GM18907 (cell line): ENCODE measurements at regions not wholly inside any gene's neighbourhood (a gene's known extent, or its start where the extent isn't known, plus 50 kb on each side); places are given as distances from the start of the nearest gene placed in this dataset.

Source experiments
- ATAC-seq: cut with Tn5 transposase; IDR thresholded peaks from one replicate; pipeline ENCODE4 v1.9.1; 2021; ENCODE audit warnings: mild to moderate bottlenecking, moderate library complexity; ENCODE audit not compliant: unreplicated experiment

DNA sequence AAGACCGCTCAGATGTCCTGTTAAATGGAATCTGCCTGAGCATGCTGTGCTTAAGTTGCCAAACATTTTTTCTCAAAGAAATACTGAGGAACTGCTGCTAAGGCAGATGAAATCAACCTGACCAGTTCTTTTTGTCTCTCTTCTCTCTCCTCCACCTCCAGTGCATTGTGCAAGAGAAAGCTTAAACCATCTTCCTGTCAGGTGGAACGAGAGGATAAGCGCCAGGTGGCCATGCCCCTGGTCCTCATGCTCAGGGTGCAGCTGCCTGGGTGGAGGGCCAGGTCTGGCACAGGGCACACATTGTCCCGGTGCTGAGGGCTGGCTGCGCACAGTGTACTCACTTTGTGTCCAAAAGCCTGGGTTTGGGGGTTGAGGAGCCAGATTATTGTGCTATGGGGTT, 176.2 kb upstream of the TP63 start:
- no peak for ATAC-seq

DNA sequence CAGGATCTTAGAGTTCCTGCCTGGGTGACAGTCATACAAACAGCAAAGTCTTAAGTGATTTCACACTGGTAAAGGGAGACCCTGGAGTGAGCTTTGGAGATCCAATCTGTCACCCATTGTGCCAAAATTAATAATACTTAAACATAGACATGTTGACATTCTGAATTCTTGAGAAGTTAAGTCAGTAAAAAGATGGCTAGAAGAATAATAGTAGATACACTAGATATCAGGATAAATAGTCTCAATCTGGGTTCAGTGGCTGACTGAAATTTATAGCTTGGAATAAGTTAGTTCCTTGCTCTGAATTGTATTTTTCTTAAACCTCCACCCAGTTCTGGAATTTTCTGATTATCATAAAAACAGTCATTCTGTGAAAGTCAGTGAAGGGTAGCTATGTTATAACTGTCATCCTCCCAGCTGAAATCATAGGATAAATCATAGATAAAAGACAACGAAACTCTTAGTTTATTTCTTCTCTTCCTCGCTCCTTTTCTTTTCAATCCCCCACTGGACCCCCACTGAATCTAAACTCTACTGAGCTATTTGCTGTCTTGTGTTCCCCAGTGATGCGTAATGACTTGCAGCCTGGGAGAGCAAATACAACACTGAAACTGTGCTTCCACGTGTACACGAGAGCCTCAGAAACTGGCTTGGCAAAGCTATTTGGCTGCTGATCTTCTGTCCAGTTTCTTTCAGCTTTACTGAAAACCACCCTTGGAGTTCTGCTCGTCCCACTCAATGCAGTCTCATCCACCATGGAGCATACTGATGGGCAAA, 175.4 kb upstream of the TP63 start:
- no peak for ATAC-seq

DNA sequence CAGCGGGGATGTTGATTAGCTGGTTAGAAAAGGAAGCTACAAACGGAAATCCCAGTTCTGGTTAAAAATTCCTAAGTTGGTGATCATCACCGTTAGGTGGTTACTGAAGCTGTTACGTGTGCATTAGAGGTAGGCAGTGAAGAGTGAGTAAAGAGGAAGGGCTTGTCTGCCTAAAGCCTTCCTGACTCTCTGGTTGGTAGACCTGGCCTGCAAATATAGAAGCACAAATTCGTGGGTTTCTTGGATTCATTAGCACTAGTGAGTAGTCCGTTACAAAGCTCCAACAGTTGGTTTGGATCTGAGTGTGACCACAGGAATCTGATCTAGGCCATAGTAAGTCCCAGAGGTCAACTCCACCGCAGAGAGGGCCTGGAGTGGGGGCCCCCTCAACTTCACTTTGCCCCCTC, 174.0 kb upstream of the TP63 start:
- ATAC-seq: no peak

DNA sequence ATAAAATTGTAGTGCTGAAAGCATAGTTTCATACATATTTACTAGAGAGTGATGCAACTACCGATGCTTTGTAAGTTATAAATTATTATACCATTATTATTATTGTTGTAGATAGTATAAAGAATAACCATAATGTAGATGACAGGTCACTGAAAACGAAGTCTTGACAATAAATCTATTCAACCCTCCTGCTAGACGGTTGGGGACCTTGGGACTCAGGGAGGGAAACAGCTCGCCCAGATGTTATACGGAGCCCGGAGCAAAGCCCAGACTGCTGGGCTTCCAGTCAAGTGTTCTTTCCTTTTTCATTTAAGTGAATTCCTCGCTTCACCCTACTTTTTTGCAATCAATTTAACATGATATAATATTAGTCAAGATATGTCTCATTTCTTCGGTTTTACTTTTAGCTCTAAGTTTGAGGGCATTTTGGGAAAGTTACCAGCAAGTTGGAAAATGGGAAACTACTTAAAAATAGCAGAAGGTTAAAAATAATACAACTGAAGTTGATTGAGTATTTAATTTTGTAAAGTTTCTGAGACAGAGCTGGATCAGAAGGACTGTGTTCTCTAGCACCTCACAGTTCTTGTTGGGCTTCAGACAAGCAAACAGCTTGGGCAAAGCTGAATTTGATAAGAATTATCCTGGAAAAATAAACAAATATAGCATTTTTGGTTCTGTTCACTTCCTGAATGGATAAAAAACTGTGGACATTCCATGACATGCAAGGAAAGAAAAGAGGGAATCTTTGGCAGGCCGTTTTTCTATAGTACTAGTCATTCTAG, 173.4 kb upstream of the TP63 start:
- no peak for ATAC-seq

DNA sequence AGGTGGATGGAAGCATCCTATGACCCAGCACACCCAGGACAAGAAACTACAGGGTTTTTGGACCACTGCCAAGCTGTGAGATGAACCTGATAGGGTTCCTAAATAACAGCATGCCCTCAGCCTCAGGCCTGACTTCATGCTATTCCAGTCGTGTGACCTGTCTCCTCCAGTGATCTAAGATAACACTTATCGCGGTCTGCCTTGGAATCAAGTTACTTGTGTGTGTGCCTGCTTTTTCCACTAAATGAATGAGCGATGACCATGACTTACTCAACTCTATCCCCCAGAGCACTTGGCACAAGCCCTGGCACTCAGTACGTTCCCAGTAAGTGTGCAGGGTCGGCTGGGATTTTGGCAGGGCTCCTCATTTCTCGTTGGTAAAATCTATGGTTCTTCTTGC, 172.7 kb upstream of the TP63 start:
- no peak for ATAC-seq

DNA sequence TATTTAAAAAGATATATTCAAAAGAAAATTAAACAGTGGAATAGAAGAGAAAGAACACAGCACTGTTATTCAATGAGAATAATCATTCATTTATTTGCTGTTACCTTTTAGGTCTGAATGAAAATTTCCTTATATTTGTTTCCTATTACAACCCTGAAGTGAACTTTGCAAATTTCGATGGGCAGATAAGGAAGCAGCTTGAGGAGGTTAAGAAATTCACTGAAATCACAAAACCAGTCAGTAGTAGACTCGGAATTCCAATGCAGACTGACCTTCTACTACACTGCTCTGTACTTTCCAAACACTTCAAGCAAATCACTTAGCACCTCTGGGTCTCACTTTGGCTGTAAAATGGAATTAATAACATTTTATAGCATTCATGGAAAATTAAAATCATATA, 172.0 kb upstream of the TP63 start:
- no peak for ATAC-seq

DNA sequence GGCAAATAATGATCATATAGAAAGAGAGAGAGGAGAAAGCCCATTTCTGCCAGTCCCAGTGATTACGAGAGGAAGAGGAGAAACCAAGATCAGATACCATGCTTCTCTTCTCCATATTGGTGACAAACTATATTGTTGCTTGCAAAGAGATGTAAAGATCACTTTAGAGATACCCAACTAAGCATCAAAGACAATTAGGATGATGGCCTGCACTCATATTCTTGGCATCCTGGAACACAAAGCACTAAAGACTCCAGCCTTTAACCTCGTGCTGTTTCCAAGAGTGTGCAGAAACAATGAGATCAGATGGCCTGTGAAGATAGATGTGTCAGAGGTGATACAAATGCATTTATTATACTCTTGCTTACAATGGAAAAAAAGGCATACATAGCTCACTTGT, 170.7 kb upstream of the TP63 start:
- no peak for ATAC-seq

DNA sequence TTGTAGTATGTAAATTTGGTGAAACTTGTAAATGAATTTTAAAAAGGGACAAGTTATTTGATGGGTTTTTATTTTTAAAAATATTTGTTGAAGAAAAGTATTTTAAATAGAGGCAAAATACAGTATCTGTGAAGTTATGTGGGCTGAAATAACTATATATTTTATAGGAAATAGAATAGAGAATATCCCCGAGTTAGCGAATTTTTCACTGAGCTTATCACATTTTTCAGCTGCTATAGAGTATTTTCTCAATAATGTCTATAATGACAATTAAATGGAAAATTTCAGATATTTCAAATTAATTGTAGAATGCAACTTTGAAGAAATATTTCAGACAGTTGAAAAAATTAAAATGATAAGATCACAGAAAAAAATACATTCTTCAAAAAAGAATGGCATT, 166.4 kb upstream of the TP63 start:
- no peak for ATAC-seq

DNA sequence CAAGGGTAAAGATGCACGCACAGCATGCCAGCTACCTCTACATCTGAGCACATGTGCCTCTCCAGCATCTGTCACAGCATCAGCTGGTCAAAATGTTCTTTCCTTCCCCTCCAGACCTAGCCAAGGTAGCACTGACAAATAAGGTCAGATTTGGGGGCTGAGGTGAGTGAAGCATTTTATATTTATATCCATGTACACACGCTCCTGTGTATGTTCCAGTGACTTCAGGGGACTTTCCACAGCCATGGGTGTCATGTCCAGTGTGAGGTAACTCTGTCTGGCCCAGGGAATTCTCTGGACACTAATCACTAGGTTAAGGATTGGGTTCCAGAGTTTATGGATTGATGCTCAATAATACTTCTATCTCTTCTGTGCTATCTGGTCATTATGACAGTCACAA, 165.2 kb upstream of the TP63 start:
- ATAC-seq: no peak

DNA sequence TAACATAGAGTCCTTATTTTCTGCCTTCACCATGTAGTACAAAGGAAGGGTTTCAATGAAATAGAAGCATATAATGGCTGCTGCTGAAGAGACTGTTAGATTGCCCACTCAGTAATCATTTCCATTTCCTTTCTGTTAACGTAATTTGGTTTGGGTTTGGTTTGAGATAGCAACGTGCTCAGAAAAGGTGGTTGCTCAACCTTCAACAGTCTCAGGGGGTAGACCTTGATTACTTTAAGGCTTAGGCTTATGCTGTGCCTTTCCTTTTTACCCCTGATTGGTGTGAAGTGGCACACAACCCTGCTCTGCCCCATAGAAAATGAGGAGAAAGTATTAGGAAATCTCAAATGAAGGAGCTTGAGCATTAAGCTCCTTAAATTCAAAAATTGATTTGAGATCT, 163.7 kb upstream of the TP63 start:
- no peak for ATAC-seq

DNA sequence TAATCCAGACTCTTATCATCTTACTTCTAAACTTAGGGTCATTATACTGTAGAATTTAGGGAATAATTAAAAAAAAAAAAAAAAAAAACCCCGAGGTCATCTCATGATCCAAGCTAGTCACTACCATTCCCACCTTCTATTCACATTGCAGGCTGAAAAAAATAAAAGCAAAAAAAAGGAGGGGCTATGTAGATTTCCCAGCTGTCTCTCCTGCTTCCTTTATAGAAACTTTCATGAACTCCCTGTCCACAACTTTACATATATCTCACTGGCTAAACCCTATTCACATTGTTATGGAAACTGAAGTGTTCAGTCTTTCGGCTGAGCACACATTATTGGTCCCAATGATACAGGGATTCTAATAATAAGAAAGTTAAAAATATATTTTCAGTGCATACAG, 156.2 kb upstream of the TP63 start:
- no peak for ATAC-seq

DNA sequence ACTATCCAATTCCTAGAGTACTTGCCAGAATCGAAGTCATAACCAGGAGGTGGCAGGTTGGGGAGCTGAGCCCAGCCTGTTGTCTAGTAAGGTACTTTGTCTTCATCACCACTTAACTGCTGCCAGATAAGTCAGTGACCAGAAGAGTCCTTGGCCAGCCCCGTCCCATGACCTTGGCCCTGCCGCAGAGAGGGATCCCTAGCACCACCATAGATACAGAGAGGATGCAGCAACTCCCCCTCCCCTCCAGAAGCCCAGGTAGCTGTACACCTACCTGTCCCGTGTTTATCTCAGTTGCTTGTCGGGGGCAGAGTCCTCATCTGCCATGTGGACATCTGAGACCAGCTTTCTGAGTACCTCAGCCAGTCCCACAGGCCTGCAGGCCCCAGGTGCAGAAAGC, 153.6 kb upstream of the TP63 start:
- no peak for ATAC-seq

DNA sequence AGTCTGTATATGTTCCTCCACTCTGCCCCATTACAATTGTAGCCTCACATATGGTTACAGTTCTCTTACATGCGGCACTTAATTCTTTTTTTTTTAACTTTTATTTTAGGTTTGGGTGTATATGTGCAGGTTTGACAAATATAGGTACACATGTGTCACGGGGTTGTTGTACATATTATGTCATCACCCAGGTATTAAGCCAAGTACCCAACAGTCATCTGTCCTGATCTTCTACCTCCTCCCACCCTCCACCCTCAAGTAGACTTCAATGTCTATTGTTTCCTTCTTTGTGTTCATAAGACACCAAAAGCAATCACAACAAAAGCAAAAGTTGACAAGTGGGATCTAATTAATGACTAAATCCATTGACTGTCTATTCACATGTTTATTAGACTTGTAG, 144.6 kb upstream of the TP63 start:
- ATAC-seq: no peak

DNA sequence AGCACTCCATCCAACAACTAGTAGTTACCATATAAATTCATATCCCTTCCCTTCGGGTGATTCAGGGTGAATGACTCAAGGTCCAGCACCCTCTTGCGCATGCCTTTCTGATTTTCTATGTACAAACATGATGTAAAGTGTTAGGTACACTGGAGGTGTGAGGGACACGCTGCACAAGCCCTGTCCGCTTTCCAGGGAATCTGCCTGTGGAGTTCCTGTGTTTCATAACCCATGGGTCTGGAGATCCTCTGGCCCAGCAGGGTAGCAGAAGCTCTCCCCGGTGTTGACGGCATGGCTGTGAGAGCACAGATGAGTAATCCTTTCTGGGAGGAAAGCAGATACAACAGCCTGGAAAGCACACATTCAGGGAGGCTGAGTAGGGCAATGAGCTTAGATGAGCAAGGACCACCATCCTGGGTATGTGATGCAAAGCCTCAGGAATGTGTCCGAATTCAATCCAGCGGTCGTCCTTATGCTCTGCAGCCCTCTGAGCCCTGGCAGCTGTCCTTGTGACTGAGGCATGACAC, 142.9 kb upstream of the TP63 start:
- no peak for ATAC-seq

DNA sequence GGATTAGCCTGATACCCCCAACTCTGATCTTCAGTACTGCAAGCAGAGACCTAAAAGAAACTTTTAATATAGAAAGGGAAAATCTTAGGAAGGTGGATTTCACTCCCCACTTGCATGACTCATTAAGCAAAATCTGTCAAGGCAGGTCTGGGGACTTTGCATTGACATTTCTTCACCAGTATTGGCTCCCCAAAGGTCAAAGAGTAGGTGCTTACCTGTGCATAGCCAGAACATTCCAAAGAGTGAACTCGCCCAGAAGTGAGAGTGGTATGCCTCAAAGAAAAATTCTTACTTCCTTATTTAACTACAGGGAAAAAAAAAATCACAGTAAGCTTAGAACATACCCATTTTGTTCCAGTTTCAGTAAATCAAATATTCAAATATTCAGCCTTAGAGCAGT, 140.9 kb upstream of the TP63 start:
- no peak for ATAC-seq

DNA sequence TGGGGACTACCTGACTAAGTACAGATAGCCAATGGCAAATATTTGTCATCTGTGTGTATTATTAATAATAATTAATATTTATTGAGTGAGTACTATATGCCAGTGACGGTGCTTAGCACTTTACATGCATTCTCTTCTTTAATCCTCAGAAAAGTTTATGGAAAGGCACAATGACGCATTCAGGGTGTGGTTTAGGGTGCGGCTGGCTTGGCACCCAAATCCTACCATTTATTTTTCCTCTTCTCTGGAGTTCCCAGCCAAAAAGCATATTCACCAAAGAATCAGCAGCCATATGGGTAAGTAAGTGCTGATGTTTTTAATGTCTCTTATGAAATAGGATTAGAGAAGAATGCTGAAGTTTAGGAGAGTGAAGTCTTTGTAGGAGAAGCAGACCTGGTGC, 140.4 kb upstream of the TP63 start:
- no peak for ATAC-seq

DNA sequence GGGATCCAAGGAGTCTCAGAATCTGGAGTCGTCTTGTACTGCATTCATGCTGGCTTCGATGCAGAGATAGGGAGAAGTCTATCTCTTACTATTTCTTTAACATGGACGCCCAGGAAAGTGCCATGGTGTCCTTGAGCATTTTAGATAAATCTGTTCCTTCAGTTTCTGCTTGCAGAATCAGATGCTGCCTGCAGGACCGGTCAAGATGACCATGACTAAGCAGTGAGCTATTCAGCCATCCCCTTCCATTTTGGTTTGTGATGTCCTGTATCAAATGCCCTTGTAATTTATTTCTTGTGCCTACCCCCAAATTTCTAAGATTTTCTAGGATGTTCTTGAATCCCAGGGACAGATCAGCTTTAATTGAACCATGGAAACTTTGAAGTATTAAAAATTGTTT, 139.4 kb upstream of the TP63 start:
- no peak for ATAC-seq

DNA sequence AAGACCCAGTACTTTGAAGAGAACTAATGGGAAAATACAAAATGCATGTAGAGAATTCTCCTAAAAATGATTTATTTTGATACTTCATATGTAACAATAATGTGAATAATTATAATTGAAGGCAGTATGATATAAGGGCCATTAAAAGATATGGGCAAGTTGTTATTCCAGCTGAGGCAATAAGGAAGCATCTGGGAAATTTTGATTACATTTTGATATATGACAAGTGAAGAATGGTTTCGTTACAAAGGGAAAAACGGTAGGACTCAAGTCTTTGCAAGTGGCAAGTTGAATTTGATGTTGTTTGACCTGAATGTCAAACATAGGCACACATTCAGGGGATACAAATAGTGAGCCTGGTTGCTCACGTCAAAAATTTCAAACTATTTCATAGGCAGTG, 137.9 kb upstream of the TP63 start:
- ATAC-seq: no peak

DNA sequence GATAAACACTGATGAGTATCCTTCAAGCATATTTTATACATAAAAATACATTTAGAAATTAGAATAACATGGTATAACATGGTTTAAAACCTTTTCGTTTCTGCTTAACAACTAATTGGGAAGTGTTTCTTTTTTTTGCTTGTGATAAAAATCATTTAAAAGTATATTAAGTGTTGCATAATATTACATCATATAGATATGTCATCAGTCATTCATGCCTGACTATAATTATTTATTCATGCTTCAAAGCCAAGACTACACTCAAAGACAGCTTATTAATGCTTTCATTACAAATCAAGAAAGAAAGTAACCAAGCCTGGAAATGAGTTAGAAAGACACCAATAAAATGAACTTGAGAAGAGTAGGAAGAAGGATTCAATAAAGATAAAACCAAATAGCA, 136.6 kb upstream of the TP63 start:
- no peak for ATAC-seq

DNA sequence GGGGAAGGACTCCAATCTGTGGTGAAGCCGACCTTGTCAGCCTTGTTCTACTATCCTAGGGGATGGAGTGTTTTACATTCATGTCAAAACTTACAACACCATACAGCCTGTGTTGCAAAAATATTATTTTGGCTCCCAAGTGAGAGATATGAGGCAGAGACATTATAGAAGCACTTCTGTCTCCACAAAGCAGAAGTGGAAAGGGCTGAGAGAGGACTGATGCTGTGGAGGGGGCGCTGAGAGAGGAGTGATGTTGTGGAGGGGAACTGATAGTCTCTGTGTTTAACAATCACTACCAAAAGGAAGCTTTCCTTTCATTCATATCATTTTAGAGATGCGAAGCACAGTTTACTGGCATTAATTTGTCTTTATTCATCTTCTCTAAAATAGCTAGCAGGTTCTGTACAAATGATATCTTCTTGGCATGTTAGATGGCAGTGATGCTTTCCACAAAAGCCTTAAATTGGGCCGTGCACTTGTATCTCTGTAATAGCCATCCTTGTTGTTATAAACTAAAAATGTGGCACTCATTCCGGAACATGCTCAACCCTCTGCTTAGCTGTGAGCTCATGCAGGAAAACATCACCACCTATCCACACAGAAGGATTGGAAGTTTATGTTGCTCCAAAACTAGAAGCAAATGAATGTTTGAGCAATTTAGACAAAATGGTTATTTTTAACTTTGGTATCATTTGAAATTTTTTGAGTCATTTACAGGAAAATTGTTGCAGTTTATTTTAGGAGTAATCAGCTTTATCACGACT, 134.6 kb upstream of the TP63 start:
- no peak for ATAC-seq

DNA sequence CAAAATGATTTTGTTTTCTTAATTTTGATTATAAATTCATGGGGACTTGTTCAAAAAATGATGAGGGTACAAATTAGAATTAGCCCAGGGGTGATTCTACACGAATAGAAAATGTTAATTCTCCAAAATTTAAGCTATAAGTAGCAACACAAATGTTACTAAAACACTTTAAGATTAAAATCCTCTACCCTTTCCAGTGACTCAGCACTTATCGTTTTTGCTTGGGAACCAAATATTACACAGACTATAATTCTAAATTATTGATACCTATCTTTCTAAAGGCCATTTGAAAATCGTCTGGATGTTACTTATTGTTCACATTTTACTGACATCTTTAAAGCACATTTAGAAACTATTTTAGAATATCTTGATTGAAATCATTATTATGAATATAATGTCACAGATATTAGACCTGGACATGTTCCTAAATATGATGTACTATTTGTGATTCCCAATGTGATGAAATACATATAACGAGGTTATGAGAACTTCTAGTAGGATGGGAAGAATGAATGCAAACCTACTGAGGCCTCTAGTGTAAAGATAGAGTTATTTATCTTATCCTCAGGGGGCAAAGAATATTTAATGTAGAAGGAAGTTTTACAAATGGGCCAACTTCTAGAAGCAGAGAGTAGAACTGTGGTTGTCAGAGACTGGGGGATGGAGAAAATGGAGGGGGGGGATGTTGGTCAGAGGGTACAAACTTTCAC, 132.0 kb upstream of the TP63 start:
- no peak for ATAC-seq
